ENCODE measurements at regions not wholly inside any gene's neighbourhood (a gene's known extent, or its start where the extent isn't known, plus 50 kb on each side); places are given as distances from the start of the nearest gene placed in this dataset.
"Not testable (repeated sequence)": the region's sequence is repeated elsewhere in the genome, so short reads cannot be mapped to it uniquely, and the experiment has no call there.

DNA sequence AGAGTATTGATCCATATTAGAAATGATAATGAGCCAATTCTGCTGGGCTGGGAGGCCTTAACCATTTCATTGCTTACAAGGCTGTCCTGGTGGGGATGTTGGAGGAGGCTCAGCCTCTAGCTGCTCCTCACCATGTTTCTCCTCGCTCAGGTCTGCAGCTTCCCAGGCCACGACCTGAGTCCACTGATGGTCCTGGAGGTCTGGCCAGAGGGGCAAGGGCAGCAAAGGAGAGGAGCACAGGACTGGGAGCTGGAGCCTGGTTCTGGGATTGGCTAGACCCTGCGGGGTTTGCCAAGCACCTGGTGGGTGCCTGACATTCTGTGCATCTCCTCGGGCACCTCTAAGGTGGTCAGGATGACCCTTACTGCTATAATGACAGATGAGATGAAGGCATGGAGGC, 92.6 kb downstream of the KIF26A start:
- Histone ChIP-seq H3K36me3 (replicated peaks in 1 of 2; ENCODE audit: control insufficient read depth in 1 of 2, insufficient read depth in 2 of 2, low read length in 2 of 2) (no peaks in the 10 kb centered on the region), H3K9me3 (replicated peaks in 1 of 2; ENCODE audit: control insufficient read depth in 1 of 2, insufficient read depth in 1 of 2, low read length in 2 of 2) (peaks cover 36 to 42% of the 10 kb centered on the region in 2 donors), H4K20me1 (ENCODE audit: insufficient read depth, low read length) (no peaks in the 10 kb centered on the region), H3K27ac (ENCODE audit: low read depth in 1 of 2, low read length in 2 of 2) (no peak overlapping the region), H3K4me3 (replicated peaks in 1 of 3; ENCODE audit: low read depth in 2 of 3, low read length in 3 of 3) (no peak overlapping the region), H3K79me2 (ENCODE audit: insufficient read depth, low read length) (no peaks in the 10 kb centered on the region), H3K4me1 (ENCODE audit: control insufficient read depth in 1 of 2, insufficient read depth in 2 of 2, low read length in 2 of 2) (no peaks in the 10 kb centered on the region), H3K27me3 (ENCODE audit: control insufficient read depth in 2 of 2, insufficient read depth in 2 of 2, low read length in 2 of 2) (no peaks in the 10 kb centered on the region), H2AFZ (ENCODE audit: insufficient read depth, low read depth, low read length, poor library complexity, severe bottlenecking) (no peak overlapping the region), H3K9ac (ENCODE audit: insufficient read depth, low read length, poor library complexity, severe bottlenecking) (no peak overlapping the region), H3K4me2 (replicated peaks; ENCODE audit: extremely low read depth, low read length, poor library complexity, severe bottlenecking) (no peak overlapping the region)
- TF ChIP-seq, protein P1, sequence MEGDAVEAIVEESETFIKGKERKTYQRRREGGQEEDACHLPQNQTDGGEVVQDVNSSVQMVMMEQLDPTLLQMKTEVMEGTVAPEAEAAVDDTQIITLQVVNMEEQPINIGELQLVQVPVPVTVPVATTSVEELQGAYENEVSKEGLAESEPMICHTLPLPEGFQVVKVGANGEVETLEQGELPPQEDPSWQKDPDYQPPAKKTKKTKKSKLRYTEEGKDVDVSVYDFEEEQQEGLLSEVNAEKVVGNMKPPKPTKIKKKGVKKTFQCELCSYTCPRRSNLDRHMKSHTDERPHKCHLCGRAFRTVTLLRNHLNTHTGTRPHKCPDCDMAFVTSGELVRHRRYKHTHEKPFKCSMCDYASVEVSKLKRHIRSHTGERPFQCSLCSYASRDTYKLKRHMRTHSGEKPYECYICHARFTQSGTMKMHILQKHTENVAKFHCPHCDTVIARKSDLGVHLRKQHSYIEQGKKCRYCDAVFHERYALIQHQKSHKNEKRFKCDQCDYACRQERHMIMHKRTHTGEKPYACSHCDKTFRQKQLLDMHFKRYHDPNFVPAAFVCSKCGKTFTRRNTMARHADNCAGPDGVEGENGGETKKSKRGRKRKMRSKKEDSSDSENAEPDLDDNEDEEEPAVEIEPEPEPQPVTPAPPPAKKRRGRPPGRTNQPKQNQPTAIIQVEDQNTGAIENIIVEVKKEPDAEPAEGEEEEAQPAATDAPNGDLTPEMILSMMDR (IDR thresholded peaks at IDR 0.05), result no peak
- Mint-ChIP-seq H3K36me3 (no peaks in the 10 kb centered on the region), H3K4me1 (no peaks in the 10 kb centered on the region), H3K27me3 (ENCODE audit: low read depth in 3 of 3) (peaks cover 0 to 1% (median 0%) of the 10 kb centered on the region in 3 donors), H3K9me3 (peaks cover 6 to 37% (median 19%) of the 10 kb centered on the region in 7 donors), H3K27ac (no peak overlapping the region), H3K4me3 (no peak overlapping the region)
- WGBS (ENCODE audit: insufficient coverage), result 91% methylated on average over 4 of the region's 4 CpGs
- DNase-seq, result no peak
- intact Hi-C loops (cut with micrococcal nuclease), result no loop called here

DNA sequence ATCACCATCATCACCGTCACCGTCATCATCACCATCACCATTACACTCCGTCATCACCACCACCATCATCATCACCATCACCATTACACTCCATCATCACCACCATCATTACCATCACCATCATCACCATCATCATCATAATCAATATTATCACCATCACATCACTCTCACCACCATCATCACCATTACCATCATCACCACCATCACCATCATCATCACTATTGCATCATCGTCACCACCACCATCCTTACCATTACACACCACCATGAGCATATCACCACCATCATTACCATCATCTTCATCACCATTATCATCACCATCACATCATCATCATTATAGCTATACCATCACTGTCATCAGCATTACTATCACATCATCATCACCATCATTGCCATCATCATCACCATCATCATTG, 93.7 kb downstream of the KIF26A start:
- no peaks in the 10 kb centered on the region for H4K20me1 ChIP-seq (ENCODE audit: insufficient read depth, low read length)
- H3K27me3 ChIP-seq (ENCODE audit: control insufficient read depth in 2 of 2, insufficient read depth in 2 of 2, low read length in 2 of 2), result no peaks in the 10 kb centered on the region
- no peak overlapping the region for H3K27ac Mint-ChIP-seq
- intact Hi-C loops (cut with micrococcal nuclease), result no loop called here
- no peak for DNase-seq
- H3K9me3 Mint-ChIP-seq, result peaks cover 13 to 45% (median 28%) of the 10 kb centered on the region in 7 donors
- no peak overlapping the region for H3K4me2 ChIP-seq (replicated peaks; ENCODE audit: extremely low read depth, low read length, poor library complexity, severe bottlenecking)
- TF ChIP-seq, protein P1 (IDR thresholded peaks at IDR 0.05), result no peak
- H3K9ac ChIP-seq (ENCODE audit: insufficient read depth, low read length, poor library complexity, severe bottlenecking), result no peak overlapping the region
- no peaks in the 10 kb centered on the region for H3K4me1 ChIP-seq (ENCODE audit: control insufficient read depth in 1 of 2, insufficient read depth in 2 of 2, low read length in 2 of 2)
- no peaks in the 10 kb centered on the region for H3K36me3 ChIP-seq (replicated peaks in 1 of 2; ENCODE audit: control insufficient read depth in 1 of 2, insufficient read depth in 2 of 2, low read length in 2 of 2)
- no peak overlapping the region for H3K4me3 Mint-ChIP-seq
- peaks cover 0 to 1% (median 0%) of the 10 kb centered on the region in 3 donors for H3K27me3 Mint-ChIP-seq (ENCODE audit: low read depth in 3 of 3)
- H3K9me3 ChIP-seq (replicated peaks in 1 of 2; ENCODE audit: control insufficient read depth in 1 of 2, insufficient read depth in 1 of 2, low read length in 2 of 2), result peaks cover 42 to 43% of the 10 kb centered on the region in 2 donors
- no peak overlapping the region for H3K4me3 ChIP-seq (replicated peaks in 1 of 3; ENCODE audit: low read depth in 2 of 3, low read length in 3 of 3)
- H3K4me1 Mint-ChIP-seq, result no peaks in the 10 kb centered on the region
- no peak overlapping the region for H2AFZ ChIP-seq (ENCODE audit: insufficient read depth, low read depth, low read length, poor library complexity, severe bottlenecking)
- H3K79me2 ChIP-seq (ENCODE audit: insufficient read depth, low read length), result no peaks in the 10 kb centered on the region
- no peaks in the 10 kb centered on the region for H3K36me3 Mint-ChIP-seq
- 63% methylated on average over 4 of the region's 4 CpGs for WGBS (ENCODE audit: insufficient coverage)
- H3K27ac ChIP-seq (ENCODE audit: low read depth in 1 of 2, low read length in 2 of 2), result no peak overlapping the region

DNA sequence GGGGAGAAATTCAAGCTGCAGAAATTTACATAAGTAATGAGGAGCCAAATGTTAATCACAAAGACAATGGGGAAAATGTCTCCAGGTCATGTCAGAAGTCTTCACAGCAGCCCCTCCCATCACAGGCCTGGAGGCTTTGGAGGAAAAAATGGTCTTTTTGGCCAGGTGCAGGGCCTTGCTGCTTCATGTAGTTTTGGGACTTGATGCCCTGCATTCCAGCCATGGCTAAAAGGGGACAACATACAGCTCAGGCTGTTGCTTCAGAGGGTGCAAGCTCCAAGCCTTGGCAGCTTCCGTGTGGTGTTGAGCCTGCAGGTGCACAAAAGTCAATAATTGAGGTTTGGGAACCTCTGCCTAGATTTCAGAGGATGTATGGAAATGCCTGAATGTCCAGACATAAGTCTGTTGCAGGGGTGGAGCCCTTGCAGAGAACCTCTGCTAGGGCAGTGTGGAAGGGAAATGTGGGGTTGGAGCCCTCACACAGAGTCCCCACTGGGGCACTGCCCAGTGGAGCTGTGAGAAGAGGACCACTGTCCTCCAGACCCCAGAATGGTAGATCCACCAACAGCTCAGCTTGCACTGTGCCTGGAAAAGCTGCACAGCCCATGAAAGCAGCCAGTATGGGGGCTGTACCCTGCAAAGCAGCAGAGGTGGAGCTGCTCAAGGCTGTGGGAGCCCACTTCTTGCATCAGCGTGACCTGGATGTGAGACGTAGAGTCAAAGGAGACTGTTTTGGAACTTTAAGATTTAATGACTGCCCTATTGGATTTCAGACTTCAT, 95.8 kb downstream of the KIF26A start:
- H3K27ac Mint-ChIP-seq; H3K4me3 ChIP-seq (replicated peaks in 1 of 3; ENCODE audit: low read depth in 2 of 3, low read length in 3 of 3); H3K36me3 Mint-ChIP-seq; H3K9ac ChIP-seq (ENCODE audit: insufficient read depth, low read length, poor library complexity, severe bottlenecking); H3K27me3 ChIP-seq (ENCODE audit: control insufficient read depth in 2 of 2, insufficient read depth in 2 of 2, low read length in 2 of 2); H3K27me3 Mint-ChIP-seq (ENCODE audit: low read depth in 3 of 3); H3K4me3 Mint-ChIP-seq; H3K4me1 Mint-ChIP-seq; H3K4me2 ChIP-seq (replicated peaks; ENCODE audit: extremely low read depth, low read length, poor library complexity, severe bottlenecking); DNase-seq; H3K27ac ChIP-seq (ENCODE audit: low read depth in 1 of 2, low read length in 2 of 2); H2AFZ ChIP-seq (ENCODE audit: insufficient read depth, low read depth, low read length, poor library complexity, severe bottlenecking); intact Hi-C loops (cut with micrococcal nuclease); H3K4me1 ChIP-seq (ENCODE audit: control insufficient read depth in 1 of 2, insufficient read depth in 2 of 2, low read length in 2 of 2); H3K36me3 ChIP-seq (replicated peaks in 1 of 2; ENCODE audit: control insufficient read depth in 1 of 2, insufficient read depth in 2 of 2, low read length in 2 of 2); H4K20me1 ChIP-seq (ENCODE audit: insufficient read depth, low read length); H3K79me2 ChIP-seq (ENCODE audit: insufficient read depth, low read length): not testable (repeated sequence)
- WGBS (ENCODE audit: insufficient coverage), result 92% methylated on average over 2 of the region's 3 CpGs
- peaks cover 38 to 42% of the 10 kb centered on the region in 2 donors for H3K9me3 ChIP-seq (replicated peaks in 1 of 2; ENCODE audit: control insufficient read depth in 1 of 2, insufficient read depth in 1 of 2, low read length in 2 of 2)
- peaks cover 20 to 51% (median 38%) of the 10 kb centered on the region in 7 donors for H3K9me3 Mint-ChIP-seq

All from CD14-positive monocyte (primary cell).